ENCODE measurements at regions not wholly inside any gene's neighbourhood (a gene's known extent, or its start where the extent isn't known, plus 50 kb on each side); places are given as distances from the start of the nearest gene placed in this dataset.
A peak's percentile ranks its signal among the peaks of the same experiment; 100 is the strongest.

DNA sequence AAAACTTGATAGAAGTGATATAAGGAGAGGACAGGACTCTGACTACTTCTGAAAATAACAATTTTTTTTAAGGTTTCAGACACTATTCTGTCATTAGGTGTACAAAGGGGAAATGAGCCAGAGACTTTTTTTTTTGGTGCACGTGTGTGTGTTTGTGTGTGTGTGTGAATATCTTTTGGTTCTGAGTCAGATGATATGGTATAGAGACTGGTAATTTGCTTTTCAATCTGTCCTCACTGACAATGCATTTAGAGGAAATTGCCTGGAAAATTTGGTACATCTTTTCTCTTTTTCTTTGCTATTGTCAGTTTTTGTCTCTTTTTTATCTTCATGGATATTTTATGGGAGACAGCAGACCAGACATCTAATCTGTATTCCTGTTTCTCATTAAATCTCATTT is 59.3 kb downstream of the DDIT4L start:
- DNase-seq, result no peak

DNA sequence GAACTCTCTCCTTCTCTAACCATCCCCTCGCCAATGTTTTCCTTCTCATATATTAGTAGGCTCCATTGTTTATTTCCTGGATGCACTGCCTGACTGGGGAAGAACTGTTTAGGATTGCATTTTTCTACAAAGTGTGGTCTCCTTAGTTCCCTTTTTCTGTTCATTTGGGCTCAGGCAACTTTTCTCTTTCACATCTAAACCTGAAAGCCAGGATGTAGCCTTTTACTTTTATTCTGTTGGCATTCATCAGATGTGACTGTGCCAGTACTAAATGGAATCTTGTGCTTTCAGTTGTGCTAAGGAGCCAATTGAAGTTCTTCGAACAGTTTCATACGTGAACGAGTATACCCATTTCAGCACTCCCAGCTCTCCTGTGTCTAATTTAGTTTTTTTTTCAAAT is 59.8 kb downstream of the DDIT4L start:
- no peak for DNase-seq

GRCh38 chr4:100129774-100130173 is 60.5 kb downstream of the DDIT4L start:
- DNase-seq, result no peak

GRCh38 chr4:100128338-100128737 is 61.9 kb downstream of the DDIT4L start:
- DNase-seq, result no peak

DNA sequence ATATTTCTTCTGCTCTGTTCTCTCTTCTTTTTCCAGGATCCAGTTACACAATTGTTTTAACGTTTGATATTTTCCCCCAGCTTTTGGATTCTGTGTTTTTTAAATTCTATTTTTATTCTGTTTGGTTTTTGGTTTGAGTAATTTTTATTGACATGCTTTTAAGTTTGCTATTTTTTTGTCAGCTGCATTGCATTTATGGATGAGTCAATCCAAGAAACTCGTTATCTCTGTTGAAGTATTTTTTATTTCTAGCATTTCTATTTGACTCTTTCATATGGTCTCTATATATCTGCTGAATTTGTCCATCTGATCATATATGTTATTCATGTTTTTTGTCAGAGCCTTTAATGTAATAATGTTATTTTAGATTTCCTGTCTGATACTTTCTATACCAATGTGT is 65.6 kb downstream of the DDIT4L start:
- DNase-seq, result no peak

GRCh38 chr4:100118181-100118580 is 72.1 kb downstream of the DDIT4L start:
- DNase-seq, result no peak

DNA sequence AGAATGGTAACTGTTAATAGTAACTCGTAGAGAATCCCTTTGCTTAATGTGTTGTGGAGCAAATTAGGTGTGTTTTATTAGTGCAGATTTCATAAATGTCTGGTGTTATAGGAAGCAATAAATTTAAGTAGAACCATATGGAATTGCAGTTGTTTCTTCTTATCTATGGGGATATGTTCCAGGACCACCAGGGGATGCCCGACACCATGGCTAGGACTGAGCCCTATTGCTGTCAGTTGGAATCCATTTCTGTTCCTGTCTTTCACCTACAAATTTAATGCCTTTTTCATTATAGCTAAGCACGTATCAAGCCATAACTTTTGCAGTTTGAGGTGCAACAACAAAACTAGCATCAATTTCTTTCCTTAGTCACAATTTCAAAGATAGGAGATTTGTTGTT is 72.5 kb downstream of the DDIT4L start:
- no peak for DNase-seq

- DNase-seq, result no peak
These were observed 75.4 kb downstream of the DDIT4L start for GRCh38 chr4:100114909-100115308.

DNA sequence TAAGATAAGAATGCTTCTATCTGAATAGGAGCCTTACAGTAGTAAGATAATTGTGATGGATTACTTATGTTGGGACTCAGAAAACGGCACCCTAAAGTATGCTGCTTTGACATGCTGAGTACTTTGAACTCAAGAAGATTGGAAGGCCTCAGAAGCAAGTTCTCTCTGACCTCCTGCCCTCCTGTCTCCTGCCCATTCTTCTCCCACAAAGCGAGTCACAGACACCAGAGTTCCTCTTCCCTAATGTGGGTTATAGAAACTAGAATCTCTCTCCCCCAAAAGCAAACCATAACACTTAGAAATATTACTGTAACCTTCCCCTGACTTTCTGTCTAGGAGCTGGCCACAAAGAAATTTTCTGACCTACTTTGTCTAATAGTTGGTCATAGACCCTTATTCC is 76.5 kb downstream of the DDIT4L start:
- no peak for DNase-seq

- no peak for DNase-seq
These were observed 77.2 kb downstream of the DDIT4L start for GRCh38 chr4:100113096-100113495.

DNA sequence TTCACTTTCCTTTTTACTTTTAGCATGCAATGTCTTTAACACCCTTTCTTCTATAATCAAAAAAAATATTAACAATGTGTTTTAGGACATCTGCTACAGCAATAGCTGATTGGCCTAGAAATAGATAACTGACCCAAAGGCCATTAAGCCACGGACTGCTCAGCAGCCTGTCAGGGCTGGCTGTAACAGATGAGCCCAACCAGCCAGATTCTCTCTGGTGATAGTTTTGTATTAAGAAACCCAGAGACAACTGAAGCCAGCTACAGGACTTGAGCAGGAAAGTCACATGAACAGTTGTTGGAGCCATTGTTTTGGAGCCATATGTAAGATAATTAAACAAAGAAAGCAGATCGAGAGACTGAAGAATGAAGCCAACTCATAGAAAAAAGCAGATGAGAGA is 80.3 kb downstream of the DDIT4L start:
- no peak for DNase-seq

- DNase-seq, result no peak
These were observed 81.4 kb downstream of the DDIT4L start for GRCh38 chr4:100108869-100109268.

DNA sequence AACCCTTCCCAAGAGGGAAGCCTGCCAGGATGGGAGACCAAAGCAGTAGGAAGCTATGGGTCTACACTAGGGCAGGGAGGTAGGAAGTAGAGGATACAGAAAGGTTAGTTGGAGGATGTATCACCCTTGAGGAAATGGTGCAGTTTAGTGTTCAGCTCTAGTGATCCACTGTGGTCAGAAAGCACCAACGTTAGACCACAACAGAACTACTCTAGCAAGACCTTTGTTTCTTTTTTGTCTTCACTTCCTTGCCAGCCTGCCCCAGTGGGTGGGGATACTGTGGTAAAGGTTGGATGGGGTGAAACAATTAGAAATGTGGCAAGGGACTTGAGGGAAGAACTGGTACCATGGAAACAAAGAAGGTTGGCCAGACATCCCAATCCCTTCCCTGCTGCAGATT is 83.3 kb downstream of the DDIT4L start:
- no peak for DNase-seq

- no peak for DNase-seq
These were observed 86.6 kb downstream of the DDIT4L start for GRCh38 chr4:100103671-100104070.

- DNase-seq, result no peak
These were observed 89.3 kb downstream of the DDIT4L start for GRCh38 chr4:100100985-100101384.

DNA sequence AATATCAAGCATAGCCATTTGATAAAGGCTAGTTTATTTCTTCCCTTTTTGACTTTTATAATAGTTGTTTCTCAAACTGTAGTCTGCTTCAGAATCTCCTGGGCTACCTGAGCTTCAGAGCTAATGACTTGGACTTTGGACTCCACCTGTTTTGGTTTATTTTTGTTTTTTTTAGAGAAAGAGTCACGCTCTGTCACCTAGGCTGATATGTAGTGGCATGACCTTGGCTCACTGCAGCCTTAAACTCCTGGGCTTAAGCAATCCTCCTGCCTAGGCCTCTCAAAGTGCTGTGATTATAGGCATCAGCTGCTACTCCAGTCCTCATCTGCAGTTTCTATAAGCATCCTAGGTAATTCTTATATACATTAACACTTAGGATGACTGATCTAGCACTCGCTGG is 90.5 kb downstream of the DDIT4L start:
- no peak for DNase-seq

GRCh38 chr4:100098681-100099080 is 91.6 kb downstream of the DDIT4L start:
- DNase-seq, result no peak

- no peak for DNase-seq
These were observed 92.2 kb downstream of the DDIT4L start for GRCh38 chr4:100098011-100098545.

GRCh38 chr4:100095729-100096595 is 94.3 kb downstream of the DDIT4L start:
- DNase-seq, result peak; percentile 13

GRCh38 chr4:100093091-100093866 is 97.0 kb downstream of the DDIT4L start:
- DNase-seq, result peak; percentile 50

DNA sequence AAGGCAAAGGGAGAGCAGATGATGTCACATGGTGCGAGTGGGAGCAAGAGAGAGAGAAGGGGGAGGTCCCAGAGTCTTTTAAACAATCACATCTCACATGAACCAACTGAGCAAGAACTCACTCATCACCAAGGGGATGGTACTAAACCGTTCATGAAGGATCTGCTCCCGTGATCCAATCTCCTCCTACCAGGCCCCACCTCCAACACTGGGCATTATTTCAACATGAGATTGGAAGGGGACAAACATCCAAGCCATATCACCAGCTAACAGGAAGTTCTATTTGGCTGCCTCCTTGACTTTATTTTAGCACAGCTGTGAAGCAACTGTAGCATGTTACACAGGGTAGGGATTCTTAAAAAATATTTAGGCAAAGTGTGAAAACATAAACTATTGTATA is 102.5 kb downstream of the DDIT4L start:
- DNase-seq, result no peak

GRCh38 chr4:100086766-100087431 is 103.4 kb downstream of the DDIT4L start:
- DNase-seq, result no peak

DNA sequence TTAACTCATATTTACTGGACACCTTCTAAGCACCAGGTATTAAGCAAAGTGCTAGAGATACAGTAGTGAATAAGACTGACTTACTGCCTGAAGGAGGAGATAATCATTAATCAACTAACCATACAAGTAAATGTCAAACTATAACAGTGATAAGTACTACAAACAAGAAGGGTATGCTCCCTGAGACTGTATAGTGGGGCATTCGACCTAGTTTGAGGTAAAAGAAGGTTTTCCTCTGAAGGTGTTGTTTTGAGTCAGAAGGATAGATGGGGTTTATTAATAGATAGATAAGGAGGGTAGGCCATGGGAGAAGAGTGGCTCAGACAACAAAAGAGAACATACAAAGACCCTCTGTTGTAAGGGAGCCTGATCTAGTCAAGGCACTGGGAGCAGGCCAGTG is 105.4 kb downstream of the DDIT4L start:
- DNase-seq, result no peak
